GM19324 (cell line): ENCODE measurements at regions not wholly inside any gene's neighbourhood (a gene's known extent, or its start where the extent isn't known, plus 50 kb on each side); places are given as distances from the start of the nearest gene placed in this dataset.
"Not testable (repeated sequence)": the region's sequence is repeated elsewhere in the genome, so short reads cannot be mapped to it uniquely, and the experiment has no call there.

ENCODE experiments used
- ATAC-seq: cut with Tn5 transposase; IDR thresholded peaks from one replicate; pipeline ENCODE4 v1.9.1; 2021; ENCODE audit warnings: mild to moderate bottlenecking, moderate library complexity; ENCODE audit not compliant: unreplicated experiment, low FRiP score

GRCh38 chr4:79850626-79851025 lies 222.4 kb downstream of the ANTXR2 start:
- ATAC-seq: no peak

- ATAC-seq: no peak
Measured at GRCh38 chr4:79848329-79848728, 224.7 kb downstream of the ANTXR2 start.

- ATAC-seq: no peak
Measured at GRCh38 chr4:79847411-79847810, 225.6 kb downstream of the ANTXR2 start.

GRCh38 chr4:79842162-79842561 lies 230.9 kb downstream of the ANTXR2 start:
- ATAC-seq: no peak

- no peak for ATAC-seq
Measured at GRCh38 chr4:79833857-79834256, 239.2 kb downstream of the ANTXR2 start.

GRCh38 chr4:79831701-79832514 lies 241.1 kb downstream of the ANTXR2 start:
- no peak for ATAC-seq

- no peak for ATAC-seq
Measured at GRCh38 chr4:79831119-79831528, 241.9 kb downstream of the ANTXR2 start.

GRCh38 chr4:79827283-79827682 lies 245.7 kb downstream of the ANTXR2 start:
- ATAC-seq: no peak

GRCh38 chr4:79823148-79823763 lies 249.8 kb downstream of the ANTXR2 start:
- no peak for ATAC-seq

- no peak for ATAC-seq
Measured at GRCh38 chr4:79820427-79820826, 252.6 kb downstream of the ANTXR2 start.

- not testable (repeated sequence) for ATAC-seq
Measured at GRCh38 chr4:79807933-79808332, 265.1 kb downstream of the ANTXR2 start.

GRCh38 chr4:79798047-79798446 lies 275.0 kb downstream of the ANTXR2 start:
- ATAC-seq: no peak

GRCh38 chr4:79796948-79797347 lies 276.1 kb downstream of the ANTXR2 start:
- ATAC-seq: no peak

- ATAC-seq: no peak
Measured at GRCh38 chr4:79788884-79789283, 284.1 kb downstream of the ANTXR2 start.

- no peak for ATAC-seq
Measured at GRCh38 chr4:79780129-79780528, 292.9 kb downstream of the ANTXR2 start.

GRCh38 chr4:79772510-79772909 lies 300.5 kb downstream of the ANTXR2 start:
- no peak for ATAC-seq

- ATAC-seq: no peak
Measured at GRCh38 chr4:79764120-79764519, 308.9 kb downstream of the ANTXR2 start.

GRCh38 chr4:79763486-79764075 lies 309.4 kb downstream of the ANTXR2 start:
- ATAC-seq: no peak

- ATAC-seq: no peak
Measured at GRCh38 chr4:79759793-79760192, 313.2 kb downstream of the ANTXR2 start.

GRCh38 chr4:79757600-79757999 lies 315.4 kb downstream of the ANTXR2 start:
- ATAC-seq: no peak

GRCh38 chr4:79756140-79756895 lies 316.7 kb downstream of the ANTXR2 start:
- no peak for ATAC-seq
